ENCODE measurements at regions not wholly inside any gene's neighbourhood (a gene's known extent, or its start where the extent isn't known, plus 50 kb on each side); places are given as distances from the start of the nearest gene placed in this dataset.
"Not testable (repeated sequence)": the region's sequence is repeated elsewhere in the genome, so short reads cannot be mapped to it uniquely, and the experiment has no call there.

- DNase-seq: no peak
These were observed 328.3 kb upstream of the CITED2 start for GRCh38 chr6:139702706-139703105.

DNA sequence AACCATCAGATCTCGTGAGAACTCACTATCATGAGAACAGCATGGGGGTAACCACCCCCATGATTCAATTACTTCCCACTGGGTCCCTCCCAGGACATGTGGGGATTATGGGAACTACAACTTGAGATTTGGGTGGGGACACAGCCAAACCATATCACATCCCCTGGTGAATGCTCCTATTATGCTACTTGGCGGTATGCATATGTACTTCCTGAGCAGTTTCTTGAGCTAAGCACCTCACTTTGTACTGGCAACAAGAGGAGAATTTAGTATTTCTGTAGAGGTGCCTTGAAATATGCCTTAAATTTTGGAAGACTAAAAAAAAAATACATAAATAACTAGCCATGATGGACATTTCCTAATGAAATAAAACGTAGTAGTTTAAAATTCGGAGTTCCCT is 327.2 kb upstream of the CITED2 start:
- DNase-seq: no peak

GRCh38 chr6:139701003-139701402 is 326.6 kb upstream of the CITED2 start:
- DNase-seq: no peak

DNA sequence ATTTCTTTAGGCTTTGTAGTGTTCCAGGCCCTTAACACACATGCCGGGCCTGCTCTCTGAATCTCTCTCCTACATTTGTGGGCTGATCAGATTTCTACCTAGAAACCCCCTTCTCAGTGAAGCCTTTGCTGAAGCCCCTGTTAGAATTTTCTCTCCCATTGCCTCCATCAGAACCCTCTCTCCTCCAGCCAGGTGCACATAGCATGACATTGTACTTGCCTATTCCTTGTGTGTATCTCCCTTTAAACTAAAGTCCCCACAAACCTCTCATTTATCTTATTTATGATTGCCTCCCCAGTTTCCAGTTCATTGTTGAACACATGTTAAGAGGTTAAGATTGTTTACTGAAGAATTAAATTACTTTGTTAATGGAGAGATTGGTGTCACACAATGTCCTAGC is 325.5 kb upstream of the CITED2 start:
- DNase-seq: no peak

DNA sequence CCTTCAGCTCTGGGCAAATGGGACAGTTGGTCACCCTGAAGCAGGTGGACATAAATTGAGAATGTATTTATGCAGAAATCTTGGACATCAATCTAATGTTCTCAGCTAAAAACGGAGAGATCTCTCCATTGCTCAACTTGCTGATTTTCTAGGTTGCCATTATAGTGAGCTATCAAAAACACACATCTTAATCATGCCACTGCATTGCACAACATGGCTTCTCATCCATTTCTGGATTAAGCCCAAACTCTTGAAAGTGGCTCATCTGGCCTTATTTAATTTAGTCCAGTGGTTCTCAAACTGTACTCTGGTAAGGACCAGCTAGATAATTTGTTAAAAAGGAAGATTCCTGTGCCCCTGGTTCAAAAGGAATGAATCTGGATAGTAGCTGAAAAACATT is 324.9 kb upstream of the CITED2 start:
- DNase-seq: no peak

- no peak for DNase-seq
These were observed 324.2 kb upstream of the CITED2 start for GRCh38 chr6:139698526-139699176.

DNA sequence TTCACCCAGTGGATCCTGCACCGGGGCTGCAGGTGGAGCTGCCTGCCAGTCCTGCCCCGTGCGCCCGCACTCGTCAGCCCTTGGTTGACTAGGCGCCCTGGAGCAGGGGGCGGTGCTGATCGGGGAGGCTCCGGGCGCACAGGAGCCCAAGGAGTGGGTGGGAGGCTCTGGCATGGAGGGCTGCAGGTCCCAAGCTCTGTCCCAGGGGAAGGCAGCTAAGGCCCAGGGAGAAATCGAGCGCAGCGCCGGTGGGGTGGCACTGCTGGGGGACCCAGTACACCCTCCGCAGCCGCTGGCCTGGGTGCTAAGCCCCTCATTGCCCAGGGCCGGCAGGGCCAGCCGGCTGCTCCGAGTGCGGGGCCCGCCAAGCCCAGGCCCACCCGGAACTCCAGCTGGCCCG is 323.4 kb upstream of the CITED2 start:
- not testable (repeated sequence) for DNase-seq

DNA sequence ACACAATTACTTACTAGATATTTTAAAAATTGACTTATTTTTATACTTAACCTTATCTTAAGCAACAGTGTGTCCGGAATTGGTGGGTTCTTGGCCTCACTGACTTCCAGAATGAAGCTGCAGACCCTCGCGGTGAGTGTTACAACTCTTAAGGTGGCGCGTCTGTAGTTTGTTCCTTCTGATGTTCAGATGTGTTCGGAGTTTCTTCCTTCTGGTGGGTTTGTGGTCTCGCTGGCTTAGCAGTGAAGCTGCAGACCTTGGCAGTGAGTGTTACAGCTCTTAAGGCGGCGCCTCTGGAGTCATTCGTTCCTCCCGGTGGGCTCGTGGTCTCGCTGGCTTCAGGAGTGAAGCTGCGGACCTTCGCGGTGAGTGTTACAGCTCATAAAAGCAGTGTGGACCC is 322.5 kb upstream of the CITED2 start:
- not testable (repeated sequence) for DNase-seq

DNA sequence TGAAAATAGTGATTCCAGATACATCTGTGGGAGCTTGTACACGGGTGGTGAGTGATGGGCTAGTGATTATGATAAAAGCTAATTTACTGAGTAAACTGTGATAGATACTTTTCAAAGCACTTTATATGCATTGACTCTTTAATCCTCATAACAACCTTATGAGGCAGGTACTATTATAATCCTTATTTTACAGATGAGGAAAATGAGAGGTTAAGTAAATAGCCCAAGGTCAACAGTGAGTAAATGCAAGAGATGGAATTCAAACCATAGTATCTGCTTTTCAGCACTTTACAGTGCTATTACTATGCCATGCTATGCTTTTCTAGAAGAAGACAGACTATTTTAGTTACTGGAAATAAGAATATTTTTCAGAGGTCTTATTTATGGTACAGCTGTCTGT is 320.9 kb upstream of the CITED2 start:
- DNase-seq: no peak

DNA sequence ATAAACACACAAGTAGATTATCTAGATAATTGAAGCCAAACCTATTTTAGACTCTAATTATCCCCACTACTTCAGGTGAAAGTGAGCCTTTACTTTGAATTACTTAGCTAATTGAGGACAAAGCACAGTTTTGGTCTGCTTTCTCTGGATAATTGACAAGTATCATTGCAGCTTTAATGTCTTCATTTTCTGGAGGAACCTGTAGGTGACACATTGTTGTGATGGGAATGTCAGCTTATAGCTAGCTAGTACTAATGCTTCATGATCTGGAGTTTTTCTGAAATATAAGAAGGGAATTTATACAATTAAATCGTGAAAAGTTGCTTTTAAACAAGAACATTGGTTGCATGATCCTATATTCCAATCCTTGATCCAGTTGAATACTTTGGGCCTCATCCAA is 319.3 kb upstream of the CITED2 start:
- DNase-seq: no peak

- DNase-seq: no peak
These were observed 315.6 kb upstream of the CITED2 start for GRCh38 chr6:139690007-139690406.

DNA sequence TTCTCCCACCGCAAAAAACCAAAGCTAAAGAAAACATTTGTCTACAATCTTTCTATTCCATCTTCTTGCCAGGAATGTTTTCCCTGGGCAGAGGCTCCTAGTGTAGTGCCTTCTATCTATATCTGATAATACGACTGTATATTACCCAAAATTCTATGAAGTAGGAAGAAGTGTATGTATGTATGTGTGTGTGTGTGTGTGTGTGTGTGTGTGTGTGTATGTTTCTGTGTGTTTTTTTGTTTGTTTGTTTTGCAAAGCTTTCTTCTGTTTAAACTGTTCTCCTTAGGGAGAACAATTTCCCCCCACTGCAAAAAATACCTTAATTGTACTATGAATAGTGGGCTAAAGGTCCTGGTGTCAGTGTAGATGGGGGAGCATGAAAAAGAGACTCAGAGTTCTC is 312.6 kb upstream of the CITED2 start:
- no peak for DNase-seq

DNA sequence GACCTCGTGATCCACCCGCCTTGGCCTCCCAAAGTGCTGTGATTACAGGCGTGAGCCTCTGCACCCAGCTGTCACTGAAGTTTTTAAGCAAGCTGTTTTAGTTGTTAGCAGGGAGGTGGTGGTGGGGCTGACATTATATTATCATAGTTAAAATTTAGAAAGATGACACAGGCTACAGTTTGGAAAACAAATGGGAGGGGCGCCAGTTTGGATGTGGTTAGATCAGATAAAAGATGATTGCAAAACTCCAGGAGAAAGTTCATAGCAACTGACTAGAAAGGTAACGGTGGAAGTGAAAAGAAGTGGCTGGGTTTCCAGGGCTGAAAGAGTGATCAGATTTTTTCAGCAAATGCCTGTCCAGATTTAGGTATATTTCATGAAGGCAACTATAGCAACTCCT is 311.9 kb upstream of the CITED2 start:
- DNase-seq: no peak

DNA sequence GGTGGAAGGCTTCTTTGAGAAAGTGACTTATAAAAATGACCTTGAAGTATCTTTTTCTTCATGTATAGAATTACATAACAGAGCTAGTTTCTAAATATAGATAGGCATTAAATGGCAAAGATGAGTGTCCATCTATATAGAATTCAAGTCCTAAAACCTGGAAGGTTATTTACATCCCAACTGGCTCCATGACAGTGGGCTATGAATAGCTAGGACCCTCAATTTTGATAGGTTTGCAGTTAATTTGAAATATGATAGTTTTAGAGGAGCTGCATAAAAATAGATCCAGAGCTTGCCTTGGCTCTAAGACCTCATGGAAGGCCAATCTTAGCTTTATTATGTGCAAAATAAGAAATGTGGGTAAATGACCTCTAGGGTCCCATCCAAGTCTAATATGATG is 310.6 kb upstream of the CITED2 start:
- no peak for DNase-seq

- no peak for DNase-seq
These were observed 306.4 kb upstream of the CITED2 start for GRCh38 chr6:139680819-139681218.

DNA sequence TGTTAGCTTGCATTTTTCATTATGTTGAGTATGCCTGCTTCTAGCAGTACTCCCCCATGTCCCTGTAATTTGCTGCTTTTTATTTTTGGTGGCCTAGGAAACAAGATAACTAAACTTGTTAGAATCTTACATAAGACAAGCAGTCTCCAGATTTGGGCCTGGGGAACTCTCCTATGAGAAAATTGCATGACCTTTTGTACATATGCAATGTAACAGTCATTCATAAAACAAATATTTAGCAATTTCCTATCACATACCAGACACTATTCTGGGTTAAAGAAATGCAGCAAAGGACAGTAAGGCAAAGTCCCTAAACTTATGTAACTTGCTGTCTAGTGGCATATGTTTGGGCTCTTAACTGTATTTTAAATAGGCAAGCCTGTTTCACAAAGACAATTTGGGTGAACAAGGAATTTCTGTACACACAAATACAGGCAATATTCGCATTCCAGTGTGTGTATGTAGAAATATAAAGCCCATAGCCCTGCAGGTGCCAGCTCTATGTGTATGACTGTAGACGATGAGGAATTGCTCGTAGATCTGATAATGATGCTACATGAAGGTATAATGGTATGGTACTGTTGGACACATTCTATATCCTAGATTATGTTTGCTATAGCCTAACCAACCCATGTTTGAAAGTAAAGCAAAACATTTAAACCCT is 305.2 kb upstream of the CITED2 start:
- no peak for DNase-seq

DNA sequence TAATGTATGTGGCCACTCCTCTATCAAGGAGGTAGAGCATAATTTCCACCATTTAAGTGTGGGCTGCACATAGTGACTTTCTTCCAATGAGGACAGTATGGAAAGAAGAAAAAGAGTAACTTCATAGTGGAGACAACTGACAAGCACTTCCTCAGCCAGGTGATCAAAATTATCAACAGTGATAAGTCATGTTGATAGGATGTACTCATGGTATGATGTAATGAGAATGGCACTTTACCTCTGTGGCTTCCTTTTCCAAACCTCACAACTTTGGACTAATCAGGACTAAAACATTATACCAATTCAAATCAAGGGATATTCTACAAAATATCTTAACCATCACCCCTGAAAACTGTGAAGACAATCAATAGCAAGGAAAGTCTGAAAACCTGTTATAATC is 302.3 kb upstream of the CITED2 start:
- DNase-seq: no peak

- no peak for DNase-seq
These were observed 291.8 kb upstream of the CITED2 start for GRCh38 chr6:139666284-139666683.

DNA sequence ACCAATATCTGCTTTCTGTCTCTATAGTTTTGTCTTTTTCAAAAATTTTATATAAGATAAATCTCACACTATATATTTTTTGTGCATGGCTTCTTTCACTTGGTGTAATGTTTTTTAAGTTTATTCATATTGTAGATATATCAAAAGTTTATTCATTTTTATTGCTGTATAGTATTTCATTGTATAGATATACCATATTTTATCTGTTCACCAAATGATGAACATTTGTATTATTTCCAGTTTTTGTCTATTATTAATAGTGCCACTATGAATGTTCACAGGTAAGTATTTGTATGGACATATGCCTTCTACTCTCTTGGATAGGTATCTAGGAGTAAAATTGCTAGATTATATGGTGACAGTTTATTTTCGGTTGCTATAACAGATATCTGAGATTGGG is 289.5 kb upstream of the CITED2 start:
- DNase-seq: no peak

- DNase-seq: no peak
These were observed 285.3 kb upstream of the CITED2 start for GRCh38 chr6:139659711-139660110.

DNA sequence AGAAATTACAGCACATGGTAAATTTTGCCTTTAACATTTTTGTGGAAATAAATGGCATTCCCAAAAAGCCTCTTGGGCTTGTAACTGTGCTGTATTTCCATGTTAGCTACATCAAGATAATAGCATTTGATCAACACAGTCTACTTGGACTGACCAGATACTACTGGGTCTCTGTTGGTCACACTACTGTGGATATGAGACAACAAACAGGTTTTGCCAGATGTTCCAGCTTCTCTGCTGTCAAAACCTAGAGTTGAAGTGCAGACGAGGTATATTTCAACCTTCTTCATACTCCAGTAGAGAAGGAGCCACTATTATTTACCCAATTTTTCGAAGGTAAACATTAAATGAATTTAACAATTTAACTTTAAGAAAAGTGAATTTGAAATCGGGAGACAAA is 284.7 kb upstream of the CITED2 start:
- DNase-seq: no peak

- no peak for DNase-seq
These were observed 282.7 kb upstream of the CITED2 start for GRCh38 chr6:139657119-139657518.

- DNase-seq: no peak
These were observed 281.6 kb upstream of the CITED2 start for GRCh38 chr6:139655783-139656705.

Measured in NCI-H1436 treated with DMSO at 0.1 percent for 48 hours (cell line).